PC-9 (cell line): ENCODE measurements at regions not wholly inside any gene's neighbourhood (a gene's known extent, or its start where the extent isn't known, plus 50 kb on each side); places are given as distances from the start of the nearest gene placed in this dataset.

Source experiments
- CTCF ChIP-seq: fragments of 200-600 bp; sonication (generic); conservative IDR thresholded peaks from 2 replicates; pipeline ENCODE4 v1.6.1; 2017; ENCODE audit warnings: mixed run types, antibody characterized with exemption, mild to moderate bottlenecking, moderate library complexity
- EZH2 ChIP-seq: fragments of 200-600 bp; sonication (generic); IDR thresholded peaks from 2 replicates; pipeline ENCODE4 v1.8.0; 2017; ENCODE audit warnings: antibody characterized with exemption, low read depth

GRCh38 chr12:42996869-42997431, 407.4 kb upstream of the PRICKLE1 start:
- TF ChIP-seq CTCF (no peak), EZH2 (no peak)
